GM18867 (cell line): ENCODE measurements at regions not wholly inside any gene's neighbourhood (a gene's known extent, or its start where the extent isn't known, plus 50 kb on each side); places are given as distances from the start of the nearest gene placed in this dataset.

ENCODE experiments used
- ATAC-seq: cut with Tn5 transposase; IDR thresholded peaks from one replicate; pipeline ENCODE4 v1.9.1; 2021; ENCODE audit warnings: mild to moderate bottlenecking, moderate library complexity; ENCODE audit not compliant: unreplicated experiment

DNA sequence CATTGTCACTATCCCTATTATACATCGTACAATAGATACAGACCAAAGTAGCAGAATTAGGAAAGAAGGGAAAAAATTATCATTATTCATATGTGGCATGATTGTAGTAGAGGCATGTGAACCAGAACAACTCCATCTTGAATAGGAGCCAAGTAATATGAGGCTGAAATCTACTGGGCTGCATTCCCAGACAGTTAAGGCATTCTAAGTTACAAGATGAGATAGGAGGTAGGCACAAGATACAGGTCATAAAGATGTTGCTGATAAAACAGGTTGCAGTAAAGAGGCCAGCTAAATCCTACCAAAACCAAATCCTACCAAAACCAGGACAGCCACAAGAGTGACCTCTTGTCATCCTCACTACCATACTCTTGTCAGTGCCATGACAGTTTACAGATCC, 1035.4 kb upstream of the SEMA6D start:
- no peak for ATAC-seq

DNA sequence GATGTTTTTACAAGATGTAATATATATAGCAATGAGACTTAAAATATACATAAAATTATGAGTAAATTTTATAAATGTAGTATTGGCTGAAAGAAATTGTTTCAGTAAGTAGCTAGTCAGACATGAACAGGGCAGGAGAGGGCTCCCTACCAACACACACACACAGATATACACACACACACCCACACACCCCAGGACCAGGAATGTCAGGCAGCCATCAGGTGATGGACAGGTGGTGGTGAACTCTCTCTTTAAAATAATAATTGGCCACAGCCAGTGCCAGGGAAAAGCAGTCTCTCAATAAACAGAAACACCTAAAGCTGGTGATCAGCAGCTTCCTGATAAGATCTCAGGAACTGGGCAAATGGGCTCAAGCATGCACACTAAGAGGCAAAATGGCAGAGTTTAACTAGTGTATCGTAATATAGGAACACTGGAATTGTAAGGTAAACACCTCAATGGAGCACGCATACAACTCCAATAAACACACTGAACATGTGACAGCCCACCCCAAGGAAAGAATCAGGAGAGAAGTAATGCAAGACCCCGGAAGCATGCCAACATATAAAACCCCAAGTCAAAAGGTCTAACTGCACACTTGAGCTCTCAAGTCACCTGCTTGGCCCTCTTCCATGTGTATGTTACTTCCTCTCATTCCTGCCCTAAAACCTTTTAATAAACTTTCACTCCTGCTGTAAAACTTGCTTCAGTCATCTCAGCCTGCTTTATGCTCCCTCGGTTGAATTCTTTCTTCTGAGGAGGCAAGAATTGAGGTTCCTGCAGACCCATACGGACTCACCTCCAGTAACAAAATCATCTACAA, 1034.1 kb upstream of the SEMA6D start:
- ATAC-seq = no peak

DNA sequence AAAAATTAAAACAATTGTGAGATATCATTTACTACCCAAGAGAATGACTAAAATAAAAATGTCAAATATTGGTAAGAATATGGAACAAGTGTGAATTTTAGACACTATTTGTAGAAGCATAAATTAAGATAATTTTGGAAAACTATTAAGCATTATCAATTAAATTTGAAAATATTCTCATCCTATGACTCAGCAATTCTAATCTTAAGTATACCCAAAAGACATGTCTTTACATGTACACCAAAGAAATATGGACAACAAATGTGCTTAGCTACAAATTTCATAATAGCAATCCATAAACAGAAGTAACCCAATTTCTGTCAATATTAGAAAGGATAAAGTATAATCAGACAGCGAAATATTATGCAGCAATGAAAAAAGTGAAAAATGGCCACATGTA, 1032.2 kb upstream of the SEMA6D start:
- ATAC-seq = no peak

DNA sequence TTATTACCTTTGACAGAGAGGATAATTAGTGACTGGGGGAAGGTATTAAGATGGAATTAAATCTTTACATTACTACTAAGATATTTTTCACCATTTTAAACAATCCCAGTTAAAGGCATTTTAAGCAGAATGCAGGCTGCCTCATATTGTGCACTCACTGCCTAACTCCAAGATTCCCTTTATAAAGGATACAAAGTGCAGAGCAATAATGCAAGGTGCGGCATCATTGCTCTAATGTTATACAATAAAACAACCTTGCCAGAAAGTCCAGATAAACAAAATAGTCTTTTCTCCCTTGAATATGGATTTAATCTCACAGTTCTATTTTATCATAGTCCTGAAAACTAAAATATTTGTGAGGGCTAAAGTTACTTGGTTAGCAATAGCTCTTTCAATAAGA, 1031.6 kb upstream of the SEMA6D start:
- no peak for ATAC-seq

DNA sequence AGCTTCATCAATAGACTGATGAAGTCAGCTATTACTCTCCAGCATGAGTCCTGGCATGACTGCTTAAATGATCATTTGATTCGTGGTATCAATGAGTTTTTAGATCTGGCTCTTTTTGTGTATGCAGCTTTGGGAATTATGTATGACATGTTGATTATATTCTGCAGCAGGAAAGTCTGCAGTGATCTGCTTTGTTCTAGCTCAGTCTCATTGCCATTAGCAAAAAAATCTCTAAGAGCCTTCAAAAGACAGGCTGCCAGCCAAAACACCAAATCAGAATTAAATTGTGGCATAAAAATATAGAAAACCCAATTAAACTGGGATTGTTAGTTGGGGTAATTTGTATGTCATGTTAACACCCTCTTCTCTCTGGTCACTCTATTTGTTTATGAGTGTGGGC, 1021.0 kb upstream of the SEMA6D start:
- ATAC-seq = no peak

DNA sequence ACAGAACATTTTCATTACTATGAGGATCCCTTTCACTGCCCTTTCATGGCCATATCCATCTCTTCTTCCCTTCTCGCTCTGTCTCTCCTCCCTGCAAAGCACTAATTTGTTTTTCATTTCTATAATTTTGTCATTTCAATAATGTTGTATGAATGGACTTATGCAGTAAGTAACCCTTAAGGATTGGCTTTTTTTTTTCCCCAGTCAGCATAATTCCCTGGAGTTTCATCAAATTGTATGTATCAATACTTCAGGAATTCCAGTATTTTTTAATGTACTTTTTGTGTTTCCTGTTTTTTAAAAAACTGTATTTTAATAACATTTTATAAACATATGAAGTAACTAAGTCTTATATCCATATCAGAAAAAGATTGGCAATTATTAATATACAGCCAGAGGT, 1016.0 kb upstream of the SEMA6D start:
- no peak for ATAC-seq

DNA sequence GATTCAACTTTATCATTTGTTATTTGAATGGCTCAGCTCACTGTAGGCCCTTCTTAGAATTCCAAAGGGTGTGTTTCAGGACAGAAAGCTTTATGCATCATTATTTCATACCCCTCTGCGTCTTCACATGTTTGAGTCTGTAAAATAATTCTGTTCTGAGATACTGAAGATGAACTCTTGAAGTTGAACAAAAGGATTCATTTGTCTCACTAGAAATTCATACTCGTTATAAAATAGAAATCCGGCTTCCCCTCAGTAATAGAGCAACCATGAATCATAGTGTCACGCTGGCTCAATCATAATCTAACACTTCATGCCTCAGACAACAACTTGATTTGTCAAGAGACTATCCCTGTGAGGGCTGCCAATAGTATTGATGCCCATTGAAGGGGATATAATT, 1015.4 kb upstream of the SEMA6D start:
- no peak for ATAC-seq

DNA sequence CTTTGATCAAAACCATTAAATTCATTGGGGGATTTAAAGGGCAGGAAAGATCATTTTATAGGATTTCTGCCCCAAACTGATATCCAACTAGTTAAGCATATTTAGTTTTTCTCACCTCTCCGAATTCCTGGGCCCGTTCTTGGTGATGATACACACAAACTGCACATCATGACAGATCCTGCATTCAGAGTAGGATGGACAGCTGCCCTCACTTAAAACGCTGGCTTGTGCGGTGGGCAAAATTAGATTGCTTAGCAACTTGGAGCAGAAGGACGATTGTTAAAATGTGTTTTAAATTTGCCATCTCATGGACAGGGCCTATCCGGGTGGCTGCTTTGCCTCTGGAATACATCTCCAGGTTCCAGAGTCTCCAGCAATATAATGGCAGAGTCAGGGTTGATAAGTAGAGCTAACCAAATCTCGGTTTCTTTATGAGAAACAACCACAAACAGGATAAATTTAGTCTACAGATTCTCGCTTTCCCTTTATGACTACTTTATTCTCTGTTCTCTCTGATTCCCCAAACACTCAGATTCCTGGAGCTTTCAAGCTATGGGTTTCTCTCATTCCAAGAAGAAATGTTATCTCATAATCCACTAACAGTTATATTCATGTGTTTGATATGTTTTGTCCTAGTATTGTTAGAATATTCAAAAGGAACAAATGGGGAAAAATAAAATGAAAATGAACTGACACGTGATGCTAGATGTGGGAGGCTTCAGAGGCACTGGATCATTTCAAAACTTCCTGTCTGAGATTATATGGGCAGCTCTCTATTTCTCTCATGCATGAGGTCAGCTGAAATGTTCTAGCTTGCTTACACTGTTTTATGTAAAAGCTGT, 1014.1 kb upstream of the SEMA6D start:
- peak; percentile 78 for ATAC-seq

DNA sequence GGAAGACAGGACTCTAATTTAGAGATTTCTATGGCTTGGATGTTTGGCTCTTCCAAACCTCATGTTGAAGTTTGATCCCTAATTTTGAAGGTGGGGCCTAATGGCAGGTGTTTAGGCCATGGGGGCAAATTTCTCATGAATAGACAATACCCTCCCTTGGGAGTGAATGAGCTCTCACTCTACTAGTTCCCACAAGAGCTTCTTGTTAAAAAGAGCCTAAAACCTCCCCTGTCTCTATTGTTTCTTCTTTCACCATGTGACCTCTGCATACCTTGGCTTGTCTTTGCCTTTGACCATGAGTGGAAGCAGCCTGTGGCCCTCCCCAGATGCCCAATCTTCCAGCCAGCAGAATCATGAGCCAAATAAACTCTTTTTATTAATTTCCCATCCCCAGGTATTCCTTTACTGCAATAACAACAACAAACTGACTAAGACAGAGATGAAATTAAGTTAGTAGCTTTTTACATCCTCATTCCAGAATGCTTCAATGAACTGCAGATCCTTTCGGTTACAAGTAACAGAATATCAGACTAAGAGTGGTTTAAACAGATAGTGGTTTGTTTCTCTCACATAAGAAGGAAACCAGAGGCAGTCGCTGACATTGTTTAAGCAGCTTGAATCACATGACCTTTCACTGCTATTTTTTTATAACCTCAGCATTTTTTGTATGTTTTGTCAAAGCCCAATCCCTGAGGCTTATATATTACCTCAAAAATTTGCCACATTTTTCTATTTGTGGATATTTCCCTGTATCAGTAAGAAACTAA, 1013.3 kb upstream of the SEMA6D start:
- ATAC-seq = peak; percentile 53

DNA sequence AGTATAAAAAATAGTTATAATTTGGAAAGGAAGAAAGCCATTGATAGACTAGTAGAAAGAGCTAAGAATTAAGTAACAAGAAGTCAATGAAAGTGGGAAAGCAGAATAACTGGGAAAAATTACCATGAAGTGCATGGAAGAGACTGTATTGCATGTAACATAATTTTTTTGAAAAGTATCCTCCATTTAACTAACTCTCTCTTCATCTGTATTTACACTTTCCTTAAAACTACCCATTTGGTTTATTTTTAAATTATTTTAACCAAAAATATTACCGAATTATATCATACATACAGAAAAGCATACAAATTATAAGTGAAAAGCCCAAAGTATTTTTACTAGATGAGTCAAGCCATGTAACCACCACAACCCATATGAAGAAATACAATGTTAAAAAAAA, 1009.9 kb upstream of the SEMA6D start:
- ATAC-seq = no peak

DNA sequence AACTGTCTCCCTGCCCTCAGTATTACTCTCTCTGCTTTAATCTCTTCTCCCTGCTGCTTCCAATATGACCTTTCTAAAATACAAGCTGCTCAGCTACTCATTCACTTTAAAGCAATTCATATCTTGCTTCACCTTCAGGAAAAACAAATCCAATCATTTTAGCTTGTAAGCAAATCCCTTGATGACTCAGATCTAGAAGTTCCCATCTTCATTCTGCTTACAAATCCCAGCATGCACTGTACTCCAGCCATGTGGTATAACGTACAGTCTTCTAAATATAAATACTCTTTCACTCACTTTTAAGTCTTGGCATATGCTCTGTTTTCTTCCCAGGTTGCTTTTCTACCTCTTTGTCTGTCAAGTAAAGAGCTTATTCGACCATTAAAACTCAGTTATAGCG, 1009.1 kb upstream of the SEMA6D start:
- ATAC-seq = no peak

DNA sequence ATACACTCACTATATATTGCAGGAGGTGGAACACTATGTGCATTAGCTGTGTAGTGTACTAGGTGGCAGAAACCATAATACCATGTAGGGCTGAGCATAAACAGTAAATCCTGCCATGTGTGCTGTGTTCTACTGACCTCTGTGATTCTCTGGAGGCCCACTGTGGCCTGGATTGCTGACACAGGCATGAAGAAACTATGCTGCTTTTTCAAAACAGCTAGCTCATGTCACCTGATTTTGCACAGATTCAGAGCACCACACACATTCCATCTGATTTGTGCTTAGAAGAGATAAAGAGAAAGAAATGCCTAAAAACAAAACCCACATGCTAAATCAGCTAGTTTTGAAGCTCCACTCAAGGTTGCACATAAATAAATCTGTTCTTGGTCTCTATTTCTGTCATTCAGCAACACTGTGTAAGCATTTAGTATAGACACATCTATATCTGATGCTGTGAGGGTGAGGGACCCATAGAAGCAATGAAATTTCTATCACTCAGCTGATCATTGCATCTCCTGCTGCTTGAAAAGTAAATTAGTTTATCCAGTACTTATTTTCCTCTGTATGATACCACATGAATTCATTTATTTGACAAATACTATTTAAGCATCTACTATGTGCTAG, 1007.7 kb upstream of the SEMA6D start:
- no peak for ATAC-seq

DNA sequence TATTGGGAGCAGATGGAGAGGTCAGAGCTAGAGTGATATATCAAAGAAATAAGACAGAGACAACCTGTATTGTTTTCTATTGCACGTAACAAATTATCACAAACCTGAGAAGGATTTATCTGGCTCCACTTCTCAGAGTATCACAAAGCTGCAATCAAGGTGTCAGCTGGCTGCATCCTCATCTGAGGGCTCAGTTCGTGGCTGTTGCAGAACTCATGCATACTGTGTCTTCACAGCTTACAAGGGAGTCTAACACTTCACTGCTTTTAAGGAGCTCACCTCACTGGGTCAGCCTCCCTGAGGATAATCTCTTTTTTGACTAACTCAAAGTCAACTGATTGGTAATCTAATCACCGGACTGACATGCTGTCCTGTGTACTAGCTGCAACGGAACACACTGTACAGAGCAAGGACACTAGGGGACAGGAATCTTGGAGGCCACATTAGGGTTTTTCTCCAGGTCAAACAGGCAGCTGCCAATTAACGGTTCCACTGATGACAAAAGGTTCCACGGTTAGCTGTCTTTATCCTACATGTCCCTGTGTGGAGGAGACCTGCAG, 1006.8 kb upstream of the SEMA6D start:
- ATAC-seq = no peak

DNA sequence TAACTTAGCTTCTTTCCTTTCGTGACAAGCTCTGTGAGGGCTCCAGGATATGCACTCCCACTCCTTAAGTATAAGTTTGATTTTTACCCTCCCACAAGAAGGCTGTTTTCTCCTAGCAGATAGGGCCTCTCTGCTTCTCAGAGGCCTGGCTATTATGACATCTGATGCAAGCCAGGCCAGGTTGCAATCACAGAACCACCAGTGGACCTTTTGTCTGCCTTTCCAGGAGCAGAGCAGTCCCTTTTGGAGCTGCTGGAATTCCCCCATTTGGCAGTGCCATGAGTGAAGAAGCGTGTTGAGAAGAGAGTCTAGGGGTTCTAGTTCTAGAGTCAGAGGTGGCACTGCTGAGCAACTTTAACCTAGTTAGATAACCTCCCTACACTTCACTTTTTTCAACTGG, 1004.3 kb upstream of the SEMA6D start:
- no peak for ATAC-seq

DNA sequence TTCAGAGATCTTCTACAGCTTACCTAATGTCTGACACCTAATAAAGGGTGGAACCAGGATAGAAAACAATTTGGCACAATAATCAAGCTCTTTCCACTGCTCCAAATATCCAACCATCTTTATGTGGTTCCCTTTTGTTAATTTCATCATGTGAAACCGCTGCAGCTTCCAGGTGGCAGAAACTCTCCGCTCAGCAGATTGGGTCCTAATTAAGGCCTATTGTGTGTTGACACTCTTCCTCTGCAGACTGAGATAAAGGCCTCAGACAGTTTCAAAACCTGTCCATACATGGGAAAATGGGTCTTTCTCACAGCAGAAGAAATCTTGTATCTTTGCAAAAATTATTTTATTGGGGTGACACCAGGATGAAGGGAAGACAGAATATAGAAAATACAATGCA, 1002.4 kb upstream of the SEMA6D start:
- no peak for ATAC-seq

DNA sequence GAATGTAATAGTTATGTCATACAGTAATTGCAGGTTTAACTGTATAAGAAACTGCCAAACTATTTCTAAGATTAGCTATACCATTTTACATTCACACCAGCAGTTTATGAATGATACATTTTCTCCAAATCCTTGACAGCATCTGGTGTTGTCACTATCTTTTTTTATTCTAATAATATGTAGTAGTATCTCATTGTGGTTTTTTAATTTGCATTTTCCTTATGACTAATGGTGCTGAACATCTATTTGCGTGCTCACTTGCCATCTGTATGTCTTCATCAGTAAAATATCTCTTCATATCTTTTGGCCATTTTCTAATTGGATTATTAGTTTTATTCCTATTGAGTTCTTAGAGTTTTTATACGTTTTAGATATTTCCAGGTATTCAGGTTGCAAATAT, 994.0 kb upstream of the SEMA6D start:
- ATAC-seq = peak; percentile 89

DNA sequence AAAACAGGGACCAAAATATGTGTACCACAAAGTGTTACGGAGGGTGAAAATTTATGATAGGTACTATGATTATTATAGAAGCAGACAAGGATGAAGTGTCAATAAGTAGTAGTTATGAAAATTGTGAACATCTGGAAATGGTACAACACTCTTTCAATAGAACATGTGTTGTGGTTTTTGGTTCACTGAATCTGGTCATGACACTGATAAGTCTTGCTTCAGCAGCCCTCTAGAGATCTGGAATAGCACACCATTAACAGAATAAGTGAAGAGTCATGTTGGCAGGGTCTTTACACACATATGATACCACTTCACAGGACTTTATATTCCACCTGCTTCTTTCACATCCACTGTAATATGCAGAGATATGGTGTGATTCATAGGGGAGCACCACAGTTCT, 985.2 kb upstream of the SEMA6D start:
- peak; percentile 74 for ATAC-seq

DNA sequence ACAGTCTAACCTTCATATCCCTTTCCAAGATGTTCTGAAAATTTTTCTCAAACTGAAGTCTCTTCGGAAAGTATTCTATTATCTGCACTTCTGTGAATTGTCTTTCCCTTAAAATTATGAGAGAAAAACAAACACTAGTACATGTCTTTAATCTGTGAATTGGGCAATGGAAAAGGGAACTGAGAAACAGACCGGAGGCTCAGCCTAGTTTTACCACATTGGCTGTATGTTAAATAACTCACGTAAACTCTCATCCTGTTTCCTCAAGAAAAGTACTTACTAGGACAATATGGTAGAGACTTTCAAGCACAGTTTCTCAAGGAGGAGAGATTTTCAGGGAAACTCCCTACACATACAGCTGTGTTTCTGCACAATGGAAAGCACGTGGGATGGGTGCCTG, 982.2 kb upstream of the SEMA6D start:
- ATAC-seq = peak; percentile 83

DNA sequence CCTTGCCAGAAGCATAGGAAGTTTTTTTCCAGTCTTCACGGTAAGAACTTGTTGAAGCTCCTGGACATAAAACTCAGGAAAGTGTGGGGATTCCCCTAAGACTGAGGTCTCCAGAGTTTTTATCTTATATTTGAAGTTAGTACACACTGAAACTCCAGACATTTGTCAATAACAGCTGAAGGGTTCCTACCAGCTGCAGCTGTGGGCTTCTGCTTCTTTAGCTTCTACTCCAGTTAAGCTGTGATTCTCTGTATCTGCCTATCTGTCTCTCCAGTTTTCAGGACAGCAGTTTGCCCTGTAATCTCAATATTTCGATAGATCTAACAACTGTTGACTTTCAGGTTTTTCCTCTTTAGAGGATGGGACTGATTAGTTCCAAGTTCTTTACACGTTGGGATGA, 966.0 kb upstream of the SEMA6D start:
- no peak for ATAC-seq

DNA sequence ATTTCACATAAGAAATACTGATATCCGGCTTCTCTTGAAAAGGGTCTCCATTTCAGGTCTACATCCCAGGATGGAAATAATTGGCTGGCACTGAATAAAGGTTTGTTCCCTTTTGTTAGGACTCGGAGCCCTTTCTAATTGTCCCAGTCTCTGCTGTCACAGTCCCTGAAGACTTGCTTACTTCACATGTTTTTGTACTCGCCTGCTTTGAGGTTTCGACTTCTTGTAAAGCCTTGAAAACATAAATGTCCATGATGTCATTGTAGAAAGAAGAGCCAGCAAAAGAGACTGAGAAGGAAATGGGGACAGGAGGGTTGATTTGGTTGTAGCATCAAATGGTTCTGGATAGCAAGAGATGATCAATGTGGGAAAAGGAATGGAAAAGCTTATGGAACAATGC, 963.4 kb upstream of the SEMA6D start:
- no peak for ATAC-seq

DNA sequence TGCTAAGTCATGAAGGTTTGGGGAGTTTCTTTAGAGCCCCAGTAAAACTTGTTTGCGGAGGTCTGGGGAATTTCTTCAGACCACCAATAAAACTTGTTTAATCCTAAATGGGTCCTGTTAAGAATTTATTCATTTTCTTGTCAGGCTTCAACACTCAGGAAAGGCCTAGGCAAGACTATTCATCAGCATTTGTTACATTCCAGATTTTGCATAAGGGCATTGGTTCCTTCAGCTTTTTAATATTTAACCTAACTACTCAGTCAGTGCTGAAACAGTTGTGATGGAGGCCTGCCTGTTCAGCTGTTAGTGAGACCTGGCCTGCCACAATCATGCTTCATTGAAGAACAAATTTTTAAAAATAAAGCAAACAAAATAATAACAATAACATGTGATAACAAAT, 954.2 kb upstream of the SEMA6D start:
- ATAC-seq = no peak
